Mesendoderm (in vitro differentiated cells): ENCODE measurements at regions not wholly inside any gene's neighbourhood (a gene's known extent, or its start where the extent isn't known, plus 50 kb on each side); places are given as distances from the start of the nearest gene placed in this dataset.
A peak's percentile ranks its signal among the peaks of the same experiment; 100 is the strongest.

ENCODE experiments used
- DNase-seq: peaks from one replicate; pipeline ENCODE4 v3.0.0; 2013
- H2AK5ac ChIP-seq: 2 replicates; pipeline ENCODE4 v1.6.1; 2013; ENCODE audit warnings: low read length, inconsistent platforms
- H2BK120ac ChIP-seq: 2 replicates; pipeline ENCODE4 v1.6.1; 2013; ENCODE audit warnings: low read depth, mild to moderate bottlenecking, low read length, moderate library complexity, mixed read lengths
- H2BK15ac ChIP-seq: replicated peaks from 2 replicates; pipeline ENCODE4 v1.6.1; 2013; ENCODE audit warnings: low read depth, mild to moderate bottlenecking, moderate library complexity
- H2BK5ac ChIP-seq: 2 replicates; pipeline ENCODE4 v1.6.1; 2013; ENCODE audit warnings: low read length, inconsistent platforms
- H3K18ac ChIP-seq: 2 replicates; pipeline ENCODE4 v1.6.1; 2013; ENCODE audit warnings: mild to moderate bottlenecking, low read length, mixed read lengths
- H3K23ac ChIP-seq: one replicate; pipeline ENCODE4 v1.6.1; 2013; ENCODE audit warnings: low read length
- H3K27ac ChIP-seq: 2 replicates; pipeline ENCODE4 v1.5.1; 2013; ENCODE audit warnings: low read depth, mild to moderate bottlenecking, inconsistent platforms, low read length, moderate library complexity
- H3K27me3 ChIP-seq: 2 replicates; pipeline ENCODE4 v1.6.1; 2013; ENCODE audit warnings: low read length, control low read depth, mild to moderate bottlenecking, inconsistent platforms; ENCODE audit not compliant: insufficient read depth, poor library complexity
- H3K36me3 ChIP-seq: 2 replicates; pipeline ENCODE4 v1.6.1; 2013; ENCODE audit warnings: low read length, inconsistent platforms; ENCODE audit not compliant: control insufficient read depth, insufficient read depth
- H3K4ac ChIP-seq: one replicate; pipeline ENCODE4 v1.6.1; 2013; ENCODE audit warnings: low read depth, mild to moderate bottlenecking, low read length, moderate library complexity
- H3K4me1 ChIP-seq: 2 replicates; pipeline ENCODE4 v1.6.1; 2013; ENCODE audit warnings: low read depth, low read length, inconsistent platforms; ENCODE audit not compliant: control insufficient read depth
- H3K4me2 ChIP-seq: 2 replicates; pipeline ENCODE4 v1.6.1; 2013; ENCODE audit warnings: low read length
- H3K4me3 ChIP-seq: 2 replicates; pipeline ENCODE4 v1.5.1; 2013; ENCODE audit warnings: mild to moderate bottlenecking, low read length
- H3K56ac ChIP-seq: one replicate; pipeline ENCODE4 v1.6.1; 2013; ENCODE audit warnings: low read length
- H3K79me1 ChIP-seq: 2 replicates; pipeline ENCODE4 v1.6.1; 2013; ENCODE audit warnings: low read length, inconsistent platforms
- H3K79me2 ChIP-seq: 2 replicates; pipeline ENCODE4 v1.6.1; 2013; ENCODE audit warnings: mild to moderate bottlenecking, low read length; ENCODE audit not compliant: control insufficient read depth, insufficient read depth
- H3K9ac ChIP-seq: 2 replicates; pipeline ENCODE4 v1.6.1; 2013; ENCODE audit warnings: low read length, inconsistent platforms
- H4K5ac ChIP-seq: one replicate; pipeline ENCODE4 v1.6.1; 2013; ENCODE audit warnings: low read length
- H4K8ac ChIP-seq: one replicate; pipeline ENCODE4 v1.6.1; 2013; ENCODE audit warnings: low read depth, mild to moderate bottlenecking, control low read depth, low read length, moderate library complexity
- WGBS: extraction: QIAGEN DNeasy Blood & Tissue Kit; methylation state at CpG from one replicate; pipeline ENCODE4 v1.1.7; 2013; ENCODE audit warnings: low lambda C conversion rate, missing lambda C conversion rate; ENCODE audit not compliant: insufficient coverage; ENCODE audit errors: extremely low coverage; 5-methylcytosine and 5-hydroxymethylcytosine counted together

GRCh38 chr2:204274991-204275390 is 270.3 kb upstream of the PARD3B start:
- peak overlapping the region; percentile 3 for H3K56ac ChIP-seq
- H3K27ac ChIP-seq = no peak overlapping the region
- WGBS = no CpG with 5 or more reads among the region's 2 CpGs
- no peak overlapping the region for H3K4me3 ChIP-seq
- H3K23ac ChIP-seq = no peak overlapping the region
- no peak overlapping the region for H3K18ac ChIP-seq
- peak overlapping the region; percentile 55 for H2AK5ac ChIP-seq
- H2BK5ac ChIP-seq = no peak overlapping the region
- no peak overlapping the region for H2BK120ac ChIP-seq
- H3K79me1 ChIP-seq = no peaks in the 10 kb centered on the region
- no peak overlapping the region for H2BK15ac ChIP-seq
- H3K27me3 ChIP-seq = no peaks in the 10 kb centered on the region
- H3K4me2 ChIP-seq = no peak overlapping the region
- no peak overlapping the region for H3K9ac ChIP-seq
- H3K79me2 ChIP-seq = no peaks in the 10 kb centered on the region
- no peak overlapping the region for H4K5ac ChIP-seq
- H3K4me1 ChIP-seq = peaks cover 10% of the 10 kb centered on the region
- no peak overlapping the region for H3K4ac ChIP-seq
- DNase-seq = no peak
- H4K8ac ChIP-seq = no peak overlapping the region
- no peaks in the 10 kb centered on the region for H3K36me3 ChIP-seq

DNA sequence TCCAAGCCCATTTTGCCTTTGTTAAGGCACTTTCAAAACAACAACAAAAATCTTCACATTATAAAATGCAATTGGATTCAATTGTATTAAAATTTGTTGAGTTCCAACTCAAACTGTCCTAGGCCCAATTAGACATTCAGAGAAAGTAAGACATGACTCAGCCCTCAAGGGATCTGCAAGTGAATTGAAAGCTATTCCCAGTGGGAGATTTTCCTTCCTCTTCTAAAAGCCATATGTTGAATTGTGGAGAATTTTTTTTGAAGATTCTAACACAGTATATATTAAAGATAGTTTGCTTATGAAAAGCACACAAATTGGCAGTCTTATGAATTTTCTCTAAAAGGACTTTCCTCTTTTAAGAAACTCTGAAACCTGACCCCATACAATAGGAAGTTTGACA is 268.0 kb upstream of the PARD3B start:
- DNase-seq = no peak
- no peak overlapping the region for H3K4me3 ChIP-seq
- no peak overlapping the region for H3K27ac ChIP-seq
- H3K27me3 ChIP-seq = no peaks in the 10 kb centered on the region
- no peak overlapping the region for H2BK120ac ChIP-seq
- no peak overlapping the region for H2AK5ac ChIP-seq
- H3K23ac ChIP-seq = no peak overlapping the region
- peak overlapping the region; percentile 70 for H3K18ac ChIP-seq
- H3K79me2 ChIP-seq = no peaks in the 10 kb centered on the region
- H3K9ac ChIP-seq = no peak overlapping the region
- H2BK15ac ChIP-seq = no peak overlapping the region
- no peaks in the 10 kb centered on the region for H3K79me1 ChIP-seq
- no peak overlapping the region for H3K4me2 ChIP-seq
- H3K56ac ChIP-seq = no peak overlapping the region
- H3K4me1 ChIP-seq = peaks cover 10% of the 10 kb centered on the region
- no peak overlapping the region for H2BK5ac ChIP-seq
- no peak overlapping the region for H4K5ac ChIP-seq
- no peak overlapping the region for H4K8ac ChIP-seq
- no peak overlapping the region for H3K4ac ChIP-seq
- no peaks in the 10 kb centered on the region for H3K36me3 ChIP-seq

DNA sequence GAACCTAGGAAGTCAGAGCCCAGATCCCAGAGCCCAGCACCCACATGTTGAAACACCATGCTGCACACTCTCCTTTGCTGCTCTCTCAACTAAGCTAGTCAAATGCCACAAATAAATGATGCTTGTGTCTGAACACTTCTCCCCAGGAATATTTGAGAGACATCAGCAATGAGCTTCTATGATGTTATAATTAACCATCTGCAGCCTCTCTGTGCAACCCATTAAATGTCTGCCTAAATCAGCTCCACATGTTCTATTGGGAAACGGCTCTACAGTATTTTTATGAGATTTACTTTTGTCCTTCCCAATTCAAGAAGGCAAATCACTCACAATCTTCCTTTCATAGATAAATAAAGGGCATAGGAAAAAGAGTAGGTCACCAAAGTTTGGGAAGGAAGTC is 266.8 kb upstream of the PARD3B start:
- WGBS = no CpG with 5 or more reads among the region's 1 CpG
- H2AK5ac ChIP-seq = no peak overlapping the region
- H2BK5ac ChIP-seq = no peak overlapping the region
- no peak overlapping the region for H3K9ac ChIP-seq
- no peaks in the 10 kb centered on the region for H3K27me3 ChIP-seq
- no peak for DNase-seq
- no peaks in the 10 kb centered on the region for H3K79me2 ChIP-seq
- no peak overlapping the region for H3K18ac ChIP-seq
- H3K36me3 ChIP-seq = no peaks in the 10 kb centered on the region
- H3K4me1 ChIP-seq = peaks cover 9% of the 10 kb centered on the region
- H4K8ac ChIP-seq = no peak overlapping the region
- no peak overlapping the region for H4K5ac ChIP-seq
- no peak overlapping the region for H3K4ac ChIP-seq
- no peak overlapping the region for H3K4me2 ChIP-seq
- no peak overlapping the region for H3K27ac ChIP-seq
- no peak overlapping the region for H3K4me3 ChIP-seq
- no peak overlapping the region for H3K23ac ChIP-seq
- no peak overlapping the region for H3K56ac ChIP-seq
- peak overlapping the region; percentile 59 for H2BK15ac ChIP-seq
- H2BK120ac ChIP-seq = no peak overlapping the region
- H3K79me1 ChIP-seq = no peaks in the 10 kb centered on the region

- Histone ChIP-seq H3K79me2 (no peaks in the 10 kb centered on the region), H3K9ac (no peak overlapping the region), H4K5ac (no peak overlapping the region), H3K4me1 (peaks cover 7% of the 10 kb centered on the region), H3K4me2 (no peak overlapping the region), H3K56ac (no peak overlapping the region), H3K27me3 (no peaks in the 10 kb centered on the region), H3K23ac (no peak overlapping the region), H3K18ac (peak overlapping the region; percentile 69), H2BK120ac (no peak overlapping the region), H2BK5ac (no peak overlapping the region), H3K27ac (no peak overlapping the region), H3K4me3 (no peak overlapping the region), H2AK5ac (no peak overlapping the region), H2BK15ac (no peak overlapping the region), H3K36me3 (no peaks in the 10 kb centered on the region), H4K8ac (no peak overlapping the region), H3K79me1 (no peaks in the 10 kb centered on the region), H3K4ac (no peak overlapping the region)
- DNase-seq = no peak
- no CpG with 5 or more reads among the region's 1 CpG for WGBS
These were observed 265.5 kb upstream of the PARD3B start for GRCh38 chr2:204279819-204280218.

DNA sequence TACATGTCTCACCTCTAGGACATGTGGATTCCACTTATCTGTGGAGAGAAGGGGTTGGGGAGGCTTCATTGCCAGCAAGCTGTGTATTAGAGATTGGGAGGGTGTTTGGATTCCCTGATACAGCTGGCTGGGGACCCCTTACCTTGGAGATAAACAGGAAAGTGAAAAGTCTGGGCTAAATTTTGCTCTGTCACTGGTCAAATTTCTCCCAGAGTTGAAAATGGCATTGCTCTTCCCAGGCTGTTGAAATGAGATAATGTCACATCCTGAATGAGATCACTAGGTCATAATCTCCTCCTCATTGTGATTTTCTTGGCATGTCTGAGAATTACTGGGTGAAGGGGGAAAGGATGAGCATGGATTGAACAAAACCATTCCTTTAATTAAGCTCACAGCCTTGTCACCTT is 265.0 kb upstream of the PARD3B start:
- Histone ChIP-seq H3K18ac (peak overlapping the region; percentile 41), H3K23ac (no peak overlapping the region), H2AK5ac (no peak overlapping the region), H3K4me3 (no peak overlapping the region), H4K8ac (no peak overlapping the region), H3K9ac (no peak overlapping the region), H3K4me1 (peaks cover 7% of the 10 kb centered on the region), H2BK120ac (no peak overlapping the region), H2BK15ac (no peak overlapping the region), H4K5ac (no peak overlapping the region), H3K4me2 (no peak overlapping the region), H3K79me1 (no peaks in the 10 kb centered on the region), H2BK5ac (no peak overlapping the region), H3K27me3 (no peaks in the 10 kb centered on the region), H3K27ac (no peak overlapping the region), H3K4ac (no peak overlapping the region), H3K56ac (no peak overlapping the region), H3K79me2 (no peaks in the 10 kb centered on the region), H3K36me3 (no peaks in the 10 kb centered on the region)
- DNase-seq = peak; percentile 88

GRCh38 chr2:204282081-204282480 is 263.2 kb upstream of the PARD3B start:
- Histone ChIP-seq H3K79me2 (no peaks in the 10 kb centered on the region), H2AK5ac (no peak overlapping the region), H3K36me3 (no peaks in the 10 kb centered on the region), H3K4me3 (no peak overlapping the region), H3K9ac (no peak overlapping the region), H3K4me2 (no peak overlapping the region), H2BK120ac (no peak overlapping the region), H2BK5ac (no peak overlapping the region), H3K27me3 (no peaks in the 10 kb centered on the region), H3K27ac (no peak overlapping the region), H3K56ac (no peak overlapping the region), H3K18ac (peak overlapping the region; percentile 82), H4K8ac (no peak overlapping the region), H3K4ac (no peak overlapping the region), H2BK15ac (peak overlapping the region; percentile 38), H3K23ac (no peak overlapping the region), H4K5ac (no peak overlapping the region), H3K4me1 (peaks cover 7% of the 10 kb centered on the region), H3K79me1 (no peaks in the 10 kb centered on the region)
- DNase-seq = peak; percentile 34
- no CpG with 5 or more reads among the region's 3 CpGs for WGBS
